ENCODE measurements at regions not wholly inside any gene's neighbourhood (a gene's known extent, or its start where the extent isn't known, plus 50 kb on each side); places are given as distances from the start of the nearest gene placed in this dataset.

GRCh38 chr6:53982366-53983050 lies 128.7 kb upstream of the MLIP start:
- peak overlapping the region; percentile 28 for H3K27ac Mint-ChIP-seq (ENCODE audit: unreplicated experiment)
- CTCF ChIA-PET, result interaction anchor here (0.6 kb wide), 2 partner anchors 236 to 711 kb away, joined by 3 read pairs; no protein-coding TSS in a partner anchor
- H3K4me3 Mint-ChIP-seq (ENCODE audit: low read depth, unreplicated experiment), result no peak overlapping the region
- intact Hi-C loops (cut with micrococcal nuclease; ENCODE audit: unreplicated experiment), result loop anchor here (5.0 to 10.0 kb wide), 3 partner anchors 155 to 895 kb away; no protein-coding TSS in a partner anchor
- no peaks in the 10 kb centered on the region for H3K9me3 Mint-ChIP-seq (ENCODE audit: low read depth, unreplicated experiment)
- no peak for TF ChIP-seq CTCF (IDR thresholded peaks at IDR 0.05; ENCODE audit: unreplicated experiment)
- DNase-seq, result no peak
- H3K27me3 Mint-ChIP-seq (ENCODE audit: unreplicated experiment), result no peaks in the 10 kb centered on the region
- peaks cover 5% of the 10 kb centered on the region for H3K36me3 Mint-ChIP-seq (ENCODE audit: insufficient read depth, unreplicated experiment)
- peaks cover 60% of the 10 kb centered on the region for H3K4me1 Mint-ChIP-seq (ENCODE audit: low read depth, unreplicated experiment)
- no TSS peak for BruUV-seq (replicated peaks)

GRCh38 chr6:53983301-53983700 lies 127.9 kb upstream of the MLIP start:
- Mint-ChIP-seq H3K9me3 (ENCODE audit: low read depth, unreplicated experiment) (no peaks in the 10 kb centered on the region), H3K4me3 (ENCODE audit: low read depth, unreplicated experiment) (no peak overlapping the region), H3K27me3 (ENCODE audit: unreplicated experiment) (no peaks in the 10 kb centered on the region), H3K27ac (ENCODE audit: unreplicated experiment) (no peak overlapping the region), H3K36me3 (ENCODE audit: insufficient read depth, unreplicated experiment) (peaks cover 5% of the 10 kb centered on the region), H3K4me1 (ENCODE audit: low read depth, unreplicated experiment) (peaks cover 60% of the 10 kb centered on the region)
- no peak for TF ChIP-seq CTCF (IDR thresholded peaks at IDR 0.05; ENCODE audit: unreplicated experiment)
- DNase-seq, result no peak
- CTCF ChIA-PET, result interaction anchor here (0.6 kb wide), 1 partner anchor 236 kb away, joined by 3 read pairs; no protein-coding TSS in a partner anchor
- BruUV-seq (replicated peaks), result no TSS peak
- intact Hi-C loops (cut with micrococcal nuclease; ENCODE audit: unreplicated experiment), result loop anchor here (5.0 to 10.0 kb wide), 3 partner anchors 154 to 894 kb away; no protein-coding TSS in a partner anchor

GRCh38 chr6:53984163-53984562 lies 127.1 kb upstream of the MLIP start:
- H3K27me3 Mint-ChIP-seq (ENCODE audit: unreplicated experiment), result no peaks in the 10 kb centered on the region
- DNase-seq, result peak; percentile 56
- CTCF ChIA-PET, result no interaction called here
- BruUV-seq (replicated peaks), result no TSS peak
- H3K4me1 Mint-ChIP-seq (ENCODE audit: low read depth, unreplicated experiment), result peaks cover 55% of the 10 kb centered on the region
- no peak overlapping the region for H3K4me3 Mint-ChIP-seq (ENCODE audit: low read depth, unreplicated experiment)
- H3K27ac Mint-ChIP-seq (ENCODE audit: unreplicated experiment), result peak overlapping the region; percentile 58
- TF ChIP-seq CTCF (IDR thresholded peaks at IDR 0.05; ENCODE audit: unreplicated experiment), result no peak
- H3K9me3 Mint-ChIP-seq (ENCODE audit: low read depth, unreplicated experiment), result no peaks in the 10 kb centered on the region
- intact Hi-C loops (cut with micrococcal nuclease; ENCODE audit: unreplicated experiment), result loop anchor here (2.0 to 10.0 kb wide), 6 partner anchors 153 to 1257 kb away; no protein-coding TSS in a partner anchor
- peaks cover 5% of the 10 kb centered on the region for H3K36me3 Mint-ChIP-seq (ENCODE audit: insufficient read depth, unreplicated experiment)

GRCh38 chr6:53984581-53984980 lies 126.7 kb upstream of the MLIP start:
- intact Hi-C loops (cut with micrococcal nuclease; ENCODE audit: unreplicated experiment), result loop anchor here (2.0 to 10.0 kb wide), 6 partner anchors 153 to 1256 kb away; no protein-coding TSS in a partner anchor
- no peak for DNase-seq
- no peaks in the 10 kb centered on the region for H3K9me3 Mint-ChIP-seq (ENCODE audit: low read depth, unreplicated experiment)

More at GRCh38 chr6:53984581-53984980, 126.7 kb upstream of the MLIP start:
- H3K36me3 Mint-ChIP-seq (ENCODE audit: insufficient read depth, unreplicated experiment), result peaks cover 5% of the 10 kb centered on the region
- no peak overlapping the region for H3K4me3 Mint-ChIP-seq (ENCODE audit: low read depth, unreplicated experiment)
- peaks cover 52% of the 10 kb centered on the region for H3K4me1 Mint-ChIP-seq (ENCODE audit: low read depth, unreplicated experiment)
- H3K27me3 Mint-ChIP-seq (ENCODE audit: unreplicated experiment), result no peaks in the 10 kb centered on the region
- CTCF ChIA-PET, result no interaction called here
- BruUV-seq (replicated peaks), result no TSS peak
- peak overlapping the region; percentile 58 for H3K27ac Mint-ChIP-seq (ENCODE audit: unreplicated experiment)
- TF ChIP-seq CTCF (IDR thresholded peaks at IDR 0.05; ENCODE audit: unreplicated experiment), result no peak

All from Calu3 (cell line).